ENCODE measurements at regions not wholly inside any gene's neighbourhood (a gene's known extent, or its start where the extent isn't known, plus 50 kb on each side); places are given as distances from the start of the nearest gene placed in this dataset.
"Not testable (repeated sequence)": the region's sequence is repeated elsewhere in the genome, so short reads cannot be mapped to it uniquely, and the experiment has no call there.

- Mint-ChIP-seq H3K4me3 (no peak overlapping the region), H3K27ac (no peak overlapping the region)
Measured at GRCh38 chr2:103159018-103159417, 397.2 kb downstream of the TMEM182 start.

GRCh38 chr2:103161456-103162289, 399.8 kb downstream of the TMEM182 start:
- Mint-ChIP-seq H3K4me3 (no peak overlapping the region), H3K9me3 (no peaks in the 10 kb centered on the region), H3K27me3 (no peaks in the 10 kb centered on the region), H3K4me1 (no peaks in the 10 kb centered on the region), H3K27ac (no peak overlapping the region)
- DNase-seq: no peak
- ATAC-seq: no peak

More at GRCh38 chr2:103159018-103159417, 397.2 kb downstream of the TMEM182 start:
- ATAC-seq: no peak
- H3K27me3 Mint-ChIP-seq: no peaks in the 10 kb centered on the region
- no peaks in the 10 kb centered on the region for H3K4me1 Mint-ChIP-seq
- no peak for DNase-seq
- no peaks in the 10 kb centered on the region for H3K9me3 Mint-ChIP-seq

- Mint-ChIP-seq H3K4me1 (no peaks in the 10 kb centered on the region), H3K27me3 (no peaks in the 10 kb centered on the region), H3K4me3 (no peak overlapping the region), H3K27ac (no peak overlapping the region), H3K9me3 (no peaks in the 10 kb centered on the region)
- ATAC-seq (no peak), DNase-seq (no peak)
Measured at GRCh38 chr2:103164748-103165147, 402.9 kb downstream of the TMEM182 start.

- no peaks in the 10 kb centered on the region for H3K4me1 Mint-ChIP-seq
- DNase-seq (no peak), ATAC-seq (no peak)
- H3K4me3 Mint-ChIP-seq: no peak overlapping the region
- H3K27ac Mint-ChIP-seq: no peak overlapping the region
- no peaks in the 10 kb centered on the region for H3K27me3 Mint-ChIP-seq
- no peaks in the 10 kb centered on the region for H3K9me3 Mint-ChIP-seq
Measured at GRCh38 chr2:103165836-103166235, 404.0 kb downstream of the TMEM182 start.

GRCh38 chr2:103166456-103167324, 404.9 kb downstream of the TMEM182 start:
- H3K4me3 Mint-ChIP-seq: no peak overlapping the region
- no peaks in the 10 kb centered on the region for H3K27me3 Mint-ChIP-seq
- ATAC-seq (no peak), DNase-seq (no peak)
- no peak overlapping the region for H3K27ac Mint-ChIP-seq
- peaks cover 6% of the 10 kb centered on the region in 2 donors for H3K9me3 Mint-ChIP-seq
- no peaks in the 10 kb centered on the region for H3K4me1 Mint-ChIP-seq

- Mint-ChIP-seq H3K27ac (no peak overlapping the region), H3K4me3 (no peak overlapping the region), H3K9me3 (peaks cover 6 to 8% of the 10 kb centered on the region in 2 donors), H3K4me1 (no peaks in the 10 kb centered on the region), H3K27me3 (no peaks in the 10 kb centered on the region)
- no peak for ATAC-seq
- DNase-seq: no peak
Measured at GRCh38 chr2:103167599-103167998, 405.8 kb downstream of the TMEM182 start.

GRCh38 chr2:103169861-103170260, 408.0 kb downstream of the TMEM182 start:
- H3K27ac Mint-ChIP-seq: no peak overlapping the region
- H3K4me1 Mint-ChIP-seq: no peaks in the 10 kb centered on the region
- H3K9me3 Mint-ChIP-seq: peaks cover 8 to 12% of the 10 kb centered on the region in 2 donors
- DNase-seq (no peak), ATAC-seq (no peak)
- no peaks in the 10 kb centered on the region for H3K27me3 Mint-ChIP-seq
- H3K4me3 Mint-ChIP-seq: no peak overlapping the region

GRCh38 chr2:103172821-103173220, 411.0 kb downstream of the TMEM182 start:
- Mint-ChIP-seq H3K27ac (no peak overlapping the region), H3K27me3 (no peaks in the 10 kb centered on the region), H3K4me1 (no peaks in the 10 kb centered on the region), H3K4me3 (no peak overlapping the region), H3K9me3 (peaks cover 8 to 16% of the 10 kb centered on the region in 2 donors)
- DNase-seq (no peak), ATAC-seq (no peak)

- ATAC-seq (no peak), DNase-seq (no peak)
- Mint-ChIP-seq H3K9me3 (peaks cover 8 to 16% of the 10 kb centered on the region in 2 donors), H3K27ac (no peak overlapping the region), H3K4me3 (no peak overlapping the region), H3K27me3 (no peaks in the 10 kb centered on the region), H3K4me1 (no peaks in the 10 kb centered on the region)
Measured at GRCh38 chr2:103174711-103175110, 412.9 kb downstream of the TMEM182 start.

- ATAC-seq: no peak
- H3K27ac Mint-ChIP-seq: no peak overlapping the region
- H3K4me1 Mint-ChIP-seq: no peaks in the 10 kb centered on the region
- peaks cover 4 to 11% of the 10 kb centered on the region in 2 donors for H3K9me3 Mint-ChIP-seq
- no peak for DNase-seq
- H3K27me3 Mint-ChIP-seq: no peaks in the 10 kb centered on the region
- no peak overlapping the region for H3K4me3 Mint-ChIP-seq
Measured at GRCh38 chr2:103176294-103176915, 414.6 kb downstream of the TMEM182 start.

GRCh38 chr2:103179798-103180197, 418.0 kb downstream of the TMEM182 start:
- no peaks in the 10 kb centered on the region for H3K4me1 Mint-ChIP-seq
- no peak overlapping the region for H3K27ac Mint-ChIP-seq
- no peak for DNase-seq
- H3K4me3 Mint-ChIP-seq: no peak overlapping the region
- ATAC-seq: no peak
- peaks cover 0 to 4% of the 10 kb centered on the region in 2 donors for H3K9me3 Mint-ChIP-seq
- no peaks in the 10 kb centered on the region for H3K27me3 Mint-ChIP-seq

- no peaks in the 10 kb centered on the region for H3K27me3 Mint-ChIP-seq
- no peak overlapping the region for H3K4me3 Mint-ChIP-seq
- H3K9me3 Mint-ChIP-seq: no peaks in the 10 kb centered on the region
- ATAC-seq: no peak
- DNase-seq: no peak
- no peaks in the 10 kb centered on the region for H3K4me1 Mint-ChIP-seq
- no peak overlapping the region for H3K27ac Mint-ChIP-seq
Measured at GRCh38 chr2:103183061-103183460, 421.2 kb downstream of the TMEM182 start.

- DNase-seq: no peak
- Mint-ChIP-seq H3K27me3 (no peaks in the 10 kb centered on the region), H3K4me3 (no peak overlapping the region), H3K4me1 (no peaks in the 10 kb centered on the region), H3K9me3 (peaks cover 5 to 7% of the 10 kb centered on the region in 2 donors), H3K27ac (no peak overlapping the region)
- ATAC-seq: no peak
Measured at GRCh38 chr2:103196802-103197201, 435.0 kb downstream of the TMEM182 start.

GRCh38 chr2:103200774-103201173, 438.9 kb downstream of the TMEM182 start:
- H3K27ac Mint-ChIP-seq, H3K4me1 Mint-ChIP-seq, H3K4me3 Mint-ChIP-seq, H3K27me3 Mint-ChIP-seq, ATAC-seq, DNase-seq: not testable (repeated sequence)
- H3K9me3 Mint-ChIP-seq: peaks cover 8 to 15% of the 10 kb centered on the region in 2 donors

GRCh38 chr2:103208916-103209315, 447.1 kb downstream of the TMEM182 start:
- no peak for DNase-seq
- Mint-ChIP-seq H3K9me3 (peaks cover 5 to 13% of the 10 kb centered on the region in 2 donors), H3K27me3 (no peaks in the 10 kb centered on the region), H3K27ac (no peak overlapping the region), H3K4me1 (no peaks in the 10 kb centered on the region), H3K4me3 (no peak overlapping the region)
- ATAC-seq: no peak
